Left ventricle myocardium superior (tissue), 1 donor: ENCODE measurements at regions not wholly inside any gene's neighbourhood (a gene's known extent, or its start where the extent isn't known, plus 50 kb on each side); places are given as distances from the start of the nearest gene placed in this dataset.
A peak's percentile ranks its signal among the peaks of the same experiment; 100 is the strongest.
"Not testable (repeated sequence)": the region's sequence is repeated elsewhere in the genome, so short reads cannot be mapped to it uniquely, and the experiment has no call there.

Experiments used
- ATAC-seq: fragments of 200-7000 bp; cut with Tn5 transposase; one replicate; pipeline ENCODE4 v1.9.1; 2020; ENCODE audit warnings: mild to moderate bottlenecking, moderate library complexity
- DNase-seq: peaks from one replicate; pipeline ENCODE4 v3.0.0-alpha.2; 2020
- intact Hi-C: fragments of 100-400 bp; cut with micrococcal nuclease; formaldehyde crosslinking; loops from one replicate; pipeline ENCODE4 v1.11.0; 2022
- donor health status: DM: no; HTN: yes; CAD: no; lungs with severe emphysema.

GRCh38 chr1:120465900-120466299, 51.1 kb downstream of the NBPF8 start:
- ATAC-seq, DNase-seq: not testable (repeated sequence)

GRCh38 chr1:120477663-120478062, 62.8 kb downstream of the NBPF8 start:
- DNase-seq, intact Hi-C loops, ATAC-seq: not testable (repeated sequence)

More at GRCh38 chr1:120465900-120466299, 51.1 kb downstream of the NBPF8 start:
- intact Hi-C loops, result not testable (repeated sequence)

- DNase-seq, result not testable (repeated sequence)
- peak; percentile 64 for ATAC-seq
Measured at GRCh38 chr1:120478400-120478799, 63.6 kb downstream of the NBPF8 start.

GRCh38 chr1:120487542-120487941, 72.7 kb downstream of the NBPF8 start:
- intact Hi-C loops, DNase-seq: not testable (repeated sequence)

More at GRCh38 chr1:120478400-120478799, 63.6 kb downstream of the NBPF8 start:
- intact Hi-C loops, result not testable (repeated sequence)

GRCh38 chr1:120489217-120489616, 74.4 kb downstream of the NBPF8 start:
- DNase-seq, intact Hi-C loops, ATAC-seq: not testable (repeated sequence)

More at GRCh38 chr1:120487542-120487941, 72.7 kb downstream of the NBPF8 start:
- ATAC-seq, result peak; percentile 30

GRCh38 chr1:120497145-120497544, 82.3 kb downstream of the NBPF8 start:
- DNase-seq, intact Hi-C loops, ATAC-seq: not testable (repeated sequence)

- ATAC-seq, result not testable (repeated sequence)
Measured at GRCh38 chr1:120503284-120503683, 88.4 kb downstream of the NBPF8 start.

GRCh38 chr1:120506352-120506751, 91.5 kb downstream of the NBPF8 start:
- DNase-seq, intact Hi-C loops: not testable (repeated sequence)
- peak; percentile 11 for ATAC-seq

More at GRCh38 chr1:120503284-120503683, 88.4 kb downstream of the NBPF8 start:
- intact Hi-C loops, DNase-seq: not testable (repeated sequence)

GRCh38 chr1:120508351-120508750, 93.5 kb downstream of the NBPF8 start:
- intact Hi-C loops, result not testable (repeated sequence)

GRCh38 chr1:120509258-120509657, 94.4 kb downstream of the NBPF8 start:
- intact Hi-C loops, DNase-seq, ATAC-seq: not testable (repeated sequence)

More at GRCh38 chr1:120508351-120508750, 93.5 kb downstream of the NBPF8 start:
- not testable (repeated sequence) for ATAC-seq, DNase-seq

- DNase-seq, intact Hi-C loops, ATAC-seq: not testable (repeated sequence)
Measured at GRCh38 chr1:120513099-120513498, 98.3 kb downstream of the NBPF8 start.

- DNase-seq, intact Hi-C loops, ATAC-seq: not testable (repeated sequence)
Measured at GRCh38 chr1:120513531-120513930, 98.7 kb downstream of the NBPF8 start.

GRCh38 chr1:120519196-120519595, 104.4 kb downstream of the NBPF8 start:
- peak; percentile 33 for ATAC-seq
- DNase-seq, intact Hi-C loops: not testable (repeated sequence)

GRCh38 chr1:120524416-120524815, 109.6 kb downstream of the NBPF8 start:
- ATAC-seq, result peak; percentile 82
- DNase-seq, intact Hi-C loops: not testable (repeated sequence)

- intact Hi-C loops, DNase-seq, ATAC-seq: not testable (repeated sequence)
Measured at GRCh38 chr1:120525386-120525785, 110.6 kb downstream of the NBPF8 start.

GRCh38 chr1:120529475-120530089, 114.7 kb downstream of the NBPF8 start:
- DNase-seq, intact Hi-C loops: not testable (repeated sequence)
- ATAC-seq, result peak; percentile 32

- intact Hi-C loops, ATAC-seq: not testable (repeated sequence)
Measured at GRCh38 chr1:120531455-120531854, 116.6 kb downstream of the NBPF8 start.

GRCh38 chr1:120534361-120535047, 119.7 kb downstream of the NBPF8 start:
- ATAC-seq, DNase-seq, intact Hi-C loops: not testable (repeated sequence)

More at GRCh38 chr1:120531455-120531854, 116.6 kb downstream of the NBPF8 start:
- DNase-seq, result not testable (repeated sequence)

- ATAC-seq, DNase-seq, intact Hi-C loops: not testable (repeated sequence)
Measured at GRCh38 chr1:120535052-120535451, 120.2 kb downstream of the NBPF8 start.

- intact Hi-C loops, ATAC-seq, DNase-seq: not testable (repeated sequence)
Measured at GRCh38 chr1:120541394-120541793, 126.6 kb downstream of the NBPF8 start.
